HG03196 (cell line): ENCODE measurements at regions not wholly inside any gene's neighbourhood (a gene's known extent, or its start where the extent isn't known, plus 50 kb on each side); places are given as distances from the start of the nearest gene placed in this dataset.
A peak's percentile ranks its signal among the peaks of the same experiment; 100 is the strongest.

Source experiments
- ATAC-seq: cut with Tn5 transposase; IDR thresholded peaks from one replicate; pipeline ENCODE4 v1.9.1; 2021; ENCODE audit not compliant: unreplicated experiment

GRCh38 chr18:56139792-56140254 lies 498.6 kb downstream of the TXNL1 start:
- ATAC-seq: no peak

GRCh38 chr18:56139372-56139771 lies 499.0 kb downstream of the TXNL1 start:
- no peak for ATAC-seq

DNA sequence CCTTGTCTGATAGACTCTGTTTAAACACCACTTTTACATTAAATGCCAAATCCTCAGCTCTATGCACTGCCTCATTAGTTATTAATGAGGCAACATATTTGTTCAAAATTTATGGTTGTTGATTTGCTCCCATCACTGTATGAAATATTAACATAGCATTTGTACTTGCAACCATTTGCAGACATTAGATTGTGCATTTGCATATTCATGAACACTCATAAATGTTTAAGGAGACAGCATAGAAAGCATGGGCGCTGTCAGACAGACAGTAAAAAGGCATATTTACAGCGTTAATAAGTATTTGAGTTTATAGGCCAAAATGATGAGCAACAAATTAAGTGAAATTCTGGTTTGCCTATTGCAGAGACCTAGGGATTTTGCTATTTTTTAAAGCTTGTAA lies 502.3 kb downstream of the TXNL1 start:
- no peak for ATAC-seq

DNA sequence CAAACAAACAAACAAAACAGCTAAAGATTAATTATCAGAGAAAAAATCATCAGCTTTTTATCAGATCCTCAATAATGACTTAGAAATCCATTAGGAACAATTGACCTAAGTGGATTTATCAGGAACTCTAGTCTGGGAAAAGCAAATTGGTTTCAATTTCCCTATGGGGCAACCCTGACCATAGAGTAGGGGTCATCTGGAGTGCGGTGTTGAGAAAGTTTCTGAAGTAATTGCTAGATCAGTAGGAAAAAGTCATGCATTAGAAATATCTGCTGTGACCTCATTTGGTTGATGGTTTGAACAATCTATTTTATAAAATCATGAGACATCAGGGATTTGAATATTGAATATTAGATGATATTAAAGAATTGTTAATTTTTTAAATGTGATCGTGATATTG lies 507.9 kb downstream of the TXNL1 start:
- no peak for ATAC-seq

GRCh38 chr18:56128153-56128791 lies 510.1 kb downstream of the TXNL1 start:
- ATAC-seq: no peak

DNA sequence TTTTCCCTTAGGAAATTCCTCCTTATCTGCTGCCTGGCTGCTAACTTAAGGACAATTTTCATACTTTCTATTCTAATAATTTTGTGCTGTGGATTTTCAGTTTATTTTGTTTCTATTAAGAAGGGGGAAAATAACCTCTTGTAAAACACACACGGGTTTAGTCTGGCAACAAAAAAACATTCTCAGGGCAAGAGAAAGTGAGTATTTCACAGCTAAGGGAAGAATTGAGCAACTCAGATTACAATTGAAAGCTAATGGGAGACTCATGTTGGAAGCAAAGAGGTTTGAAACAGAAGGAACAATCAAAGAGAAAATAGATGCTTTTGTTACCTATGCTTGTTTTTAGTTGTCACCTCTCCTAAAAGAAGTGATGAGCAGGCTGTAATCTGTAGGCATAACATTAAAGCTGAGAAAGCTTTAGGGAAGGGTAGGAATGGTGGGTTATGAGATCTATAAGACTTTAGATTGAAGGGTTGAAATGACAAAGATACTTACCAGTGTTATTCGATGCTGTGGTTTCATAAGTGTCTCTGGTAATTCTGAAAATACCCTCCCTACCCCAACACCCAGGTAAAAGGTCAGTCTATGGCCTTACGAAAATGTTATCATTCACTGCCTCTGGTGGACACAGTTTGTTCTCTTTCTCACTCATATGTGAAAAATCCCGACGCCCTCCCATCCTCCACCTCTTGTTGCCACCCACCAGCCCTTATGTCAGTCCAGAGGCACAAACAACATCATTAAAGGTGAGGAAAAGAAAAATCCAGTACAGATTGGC lies 510.9 kb downstream of the TXNL1 start:
- ATAC-seq: no peak

- no peak for ATAC-seq
Observed at GRCh38 chr18:56124186-56124585, 514.2 kb downstream of the TXNL1 start.

DNA sequence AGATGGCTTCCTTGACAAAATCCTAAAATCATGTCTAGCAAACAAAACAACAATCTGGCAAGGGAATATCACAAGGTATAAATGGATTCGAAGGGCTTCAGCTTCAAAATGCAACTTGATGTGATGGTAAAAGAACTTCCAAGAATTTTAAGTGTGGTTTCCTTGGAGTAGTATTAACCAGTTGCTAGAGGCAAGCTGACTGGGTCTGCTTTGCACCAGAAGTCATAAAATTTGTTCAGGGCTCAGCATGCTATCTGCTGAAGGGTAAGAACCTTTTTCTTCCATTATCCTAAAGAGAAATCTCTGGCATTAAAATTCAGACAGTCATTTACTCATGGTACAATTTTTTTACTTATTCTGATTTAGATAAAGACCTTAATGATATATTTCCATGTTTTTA lies 516.7 kb downstream of the TXNL1 start:
- no peak for ATAC-seq

- ATAC-seq: no peak
Observed at GRCh38 chr18:56120782-56121181, 517.6 kb downstream of the TXNL1 start.

- no peak for ATAC-seq
Observed at GRCh38 chr18:56119681-56120080, 518.7 kb downstream of the TXNL1 start.

GRCh38 chr18:56118422-56118821 lies 520.0 kb downstream of the TXNL1 start:
- no peak for ATAC-seq

DNA sequence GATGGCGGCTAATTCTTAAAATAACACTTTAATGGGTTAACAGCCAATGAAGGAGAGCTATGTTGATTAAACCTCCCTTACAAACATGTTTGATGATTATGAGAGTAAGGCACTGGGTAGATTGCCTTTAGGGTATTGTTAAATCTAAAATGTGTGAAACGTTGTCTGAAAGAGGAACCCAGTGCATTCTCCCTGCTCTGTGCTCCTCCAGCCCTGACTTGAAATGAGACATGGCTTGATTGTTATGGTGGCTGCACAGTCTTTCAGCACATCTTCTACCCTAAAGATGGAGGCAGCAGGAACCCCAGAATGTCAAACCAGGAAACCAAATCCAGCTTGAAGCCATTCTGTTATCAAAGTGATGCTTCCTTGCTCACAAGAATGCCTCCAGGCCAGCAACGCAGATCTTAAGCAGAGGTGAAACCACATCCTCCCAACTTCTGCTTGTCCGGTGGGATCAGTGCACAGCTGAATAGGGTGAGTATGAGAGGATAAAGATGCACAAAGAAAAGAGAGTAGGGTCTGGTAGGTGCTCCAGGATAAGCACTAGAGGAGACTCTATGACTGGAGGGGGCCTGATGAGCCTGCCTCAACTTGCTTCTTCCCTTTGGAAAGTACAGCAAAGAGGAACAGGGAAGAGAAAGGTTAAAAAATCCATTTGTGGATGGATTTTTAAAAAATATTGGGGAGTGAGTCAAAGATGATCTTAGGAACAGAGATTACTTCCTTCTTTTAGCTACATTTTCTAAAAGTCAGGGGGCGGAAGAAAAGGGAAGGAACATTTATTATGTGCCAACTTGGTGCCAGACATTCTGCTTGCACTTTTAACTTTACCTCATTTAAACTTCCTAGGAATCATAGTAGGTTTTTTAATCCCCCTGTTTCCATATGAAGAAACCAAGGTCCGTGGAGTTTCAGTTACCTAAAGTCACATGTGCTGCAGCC lies 523.0 kb downstream of the TXNL1 start:
- no peak for ATAC-seq

GRCh38 chr18:56112984-56113383 lies 525.0 kb upstream of the TCF4 start:
- ATAC-seq: no peak

GRCh38 chr18:56112013-56112749 lies 524.2 kb upstream of the TCF4 start:
- peak; percentile 98 for ATAC-seq

GRCh38 chr18:56109757-56110156 lies 521.8 kb upstream of the TCF4 start:
- no peak for ATAC-seq

DNA sequence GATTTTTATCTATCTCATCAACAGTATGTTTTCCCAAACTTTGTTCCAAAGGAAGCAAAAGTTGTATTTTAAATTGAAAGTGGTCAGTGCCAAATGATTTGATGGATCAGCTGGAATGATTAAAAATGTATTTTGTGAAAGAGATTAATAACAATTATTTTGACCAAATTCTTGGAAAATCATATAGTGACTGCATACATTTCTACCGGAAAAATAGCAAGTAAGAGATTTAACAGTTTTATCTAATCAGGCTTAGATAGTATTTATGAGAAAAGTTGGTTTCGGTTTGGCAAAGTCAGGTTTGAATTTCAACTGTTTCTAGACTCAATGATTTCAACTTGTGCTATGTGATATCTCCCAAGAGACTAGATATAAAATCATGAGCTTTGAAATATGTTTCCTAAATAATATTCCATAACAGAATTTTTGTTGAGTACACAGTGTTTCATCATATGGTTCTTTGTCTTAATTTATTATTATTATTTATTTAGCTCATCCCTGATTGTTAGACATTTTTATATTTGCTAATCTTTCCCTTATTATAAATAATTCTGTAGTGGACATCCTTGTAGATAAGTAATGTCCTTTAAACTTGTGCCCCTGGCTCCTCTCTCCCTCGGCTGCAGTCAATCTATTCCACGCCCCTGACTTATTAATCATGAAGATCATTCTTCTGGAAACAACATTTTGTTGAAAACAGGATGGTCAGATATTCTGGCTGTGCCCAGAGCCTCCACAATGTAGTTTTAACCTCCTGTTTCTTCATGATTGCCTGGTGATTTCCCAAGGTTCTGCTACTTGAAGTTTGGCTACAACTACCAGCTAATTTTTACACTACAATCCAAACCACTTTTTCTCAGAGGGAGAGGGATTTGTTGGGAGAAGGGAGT lies 520.7 kb upstream of the TCF4 start:
- ATAC-seq: no peak

DNA sequence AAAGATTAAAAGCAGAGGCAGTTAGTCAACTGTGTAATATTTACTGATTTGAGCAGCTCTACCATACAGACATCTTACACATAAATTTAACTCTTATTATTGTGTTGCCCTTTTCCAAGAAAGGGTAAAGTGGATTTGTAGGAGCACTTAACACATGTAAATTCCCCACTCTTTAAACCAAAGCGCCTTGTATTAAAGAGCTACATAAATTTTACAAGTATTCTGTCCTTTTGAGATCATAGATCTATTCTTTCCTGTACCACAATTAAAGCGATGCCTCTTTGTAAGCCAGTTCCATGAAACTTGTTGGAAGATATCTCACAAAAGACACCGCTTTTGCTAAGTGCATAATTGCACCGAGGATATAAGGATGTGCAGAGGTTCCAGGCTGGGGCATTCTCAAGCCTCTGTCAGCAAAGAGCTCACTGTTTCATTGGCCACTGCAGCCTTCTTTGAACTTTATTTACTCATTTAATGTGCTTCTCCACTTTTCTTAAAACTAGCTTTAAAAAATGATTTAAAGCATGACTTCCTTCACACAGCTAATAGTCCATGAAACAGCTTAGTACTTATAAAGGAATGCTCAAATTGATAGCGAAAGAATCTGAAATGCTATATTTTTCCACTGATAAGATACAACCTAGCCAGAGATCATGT lies 520.0 kb upstream of the TCF4 start:
- no peak for ATAC-seq

DNA sequence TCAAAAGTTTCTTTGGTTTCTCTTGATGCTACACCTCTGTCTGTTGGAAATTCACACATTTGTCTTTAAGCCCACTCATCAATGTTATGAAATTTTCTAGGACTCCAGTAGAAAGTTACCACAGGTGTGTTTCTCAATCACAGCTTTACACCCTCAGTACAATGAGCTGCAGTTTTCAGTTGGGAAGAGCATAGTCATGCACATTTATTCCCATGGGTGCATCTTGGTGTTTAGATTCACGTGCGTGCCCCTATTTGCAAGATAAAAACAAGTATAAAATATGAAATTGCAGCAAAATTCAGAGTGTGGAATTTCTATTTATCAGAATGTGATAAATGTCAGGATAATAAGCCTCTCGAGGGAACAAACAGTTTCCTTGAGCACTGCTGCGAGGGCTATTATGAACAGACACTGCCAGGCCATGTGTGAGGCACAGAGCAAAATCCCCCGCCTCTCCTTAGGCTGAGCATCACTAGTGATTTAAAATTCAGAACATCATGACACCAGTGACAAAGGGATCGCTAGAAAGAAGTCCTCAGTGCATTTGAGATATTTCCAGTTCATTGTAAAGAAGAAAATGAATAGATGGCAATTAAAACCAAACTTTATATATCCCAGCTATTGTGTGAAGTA lies 512.2 kb upstream of the TCF4 start:
- ATAC-seq: no peak

GRCh38 chr18:56097621-56098020 lies 509.6 kb upstream of the TCF4 start:
- no peak for ATAC-seq
